HepG2 (cell line): ENCODE measurements at regions not wholly inside any gene's neighbourhood (a gene's known extent, or its start where the extent isn't known, plus 50 kb on each side); places are given as distances from the start of the nearest gene placed in this dataset.

Experiments used
- ATAC-seq: fragments of 200-7000 bp; cut with Tn5 transposase; 3 replicates; pipeline ENCODE4 v1.9.1; 2020; ENCODE audit warnings: mild to moderate bottlenecking, moderate library complexity
- BruUV-seq: library from RNA; stranded (reverse); fragments of 400-500 nt; replicated peaks from 2 replicates; lab custom pipeline; 2021; lab: Mats Ljungman, UMichigan
- CTCF ChIA-PET: fragments of 300-600 bp; formaldehyde crosslinking; extraction: SDS; loops from one replicate; lab custom pipeline; 2021; ENCODE audit warnings: low total read pairs, inconsistent platforms, low intra/inter-chr PET ratio; lab: Yijun Ruan, JAX
- POLR2A ChIA-PET: fragments of 350-600 bp; sonication (Branson Sonifier 250); formaldehyde crosslinking; loops from one replicate; lab custom pipeline; 2020; ENCODE audit warnings: antibody characterized with exemption, inconsistent platforms; lab: Yijun Ruan, JAX
- DNase-seq: peaks from one replicate; pipeline ENCODE4 v3.0.0-alpha.2; 2015; ENCODE audit warnings: low spot score
- FAIRE-seq: peaks from 3 replicates; lab custom pipeline; 2011; peaks lifted over from hg19 to GRCh38; lab: Jason Lieb, UNC
- H2AFZ ChIP-seq: one replicate; pipeline ENCODE4 v1.6.1; 2011; ENCODE audit warnings: low read length, inconsistent platforms
- H3K27ac ChIP-seq: fragments of 300-600 bp; 3 replicates; pipeline ENCODE4 v1.8.0; 2011; ENCODE audit warnings: mixed run types, mild to moderate bottlenecking, mixed read lengths, low read length, inconsistent platforms; ENCODE audit not compliant: insufficient read depth; ENCODE audit errors: extremely low read length
- H3K27me3 ChIP-seq, 2 experiments: fragments of 200-600 bp in 1 of 2; 2 replicates in 1 of 2; 3 replicates in 1 of 2; pipeline versions ENCODE4 v1.6.0 to v1.8.0; 2011; ENCODE audit warnings: low read length in 2 of 2, mild to moderate bottlenecking in 2 of 2, moderate library complexity in 2 of 2, inconsistent platforms in 1 of 2; ENCODE audit not compliant: insufficient read depth in 2 of 2, control insufficient read depth in 1 of 2
- H3K36me3 ChIP-seq, 2 experiments: fragments of 200-600 bp in 1 of 2; replicated peaks in 1 of 2; 2 replicates in 1 of 2; 3 replicates in 1 of 2; pipeline versions ENCODE4 v1.5.1 to v1.8.0; 2011; ENCODE audit warnings: low read length in 2 of 2, inconsistent platforms in 1 of 2; ENCODE audit not compliant: insufficient read depth in 2 of 2, control insufficient read depth in 1 of 2
- H3K4me1 ChIP-seq: 2 replicates; pipeline ENCODE4 v1.5.1; 2012; ENCODE audit warnings: low read length, inconsistent platforms; ENCODE audit not compliant: insufficient read depth
- H3K4me2 ChIP-seq: 2 replicates; pipeline ENCODE4 v1.6.0; 2011; ENCODE audit warnings: low read depth, low read length, inconsistent platforms
- H3K4me3 ChIP-seq, 3 experiments: fragments of 200-600 bp in 1 of 3; sonication (generic), shearing (Covaris generic) in 1 of 3; replicated peaks in 1 of 3; 2 replicates each; pipeline ENCODE4 v1.5.1; 2011 to 2016; ENCODE audit warnings: low read length in 3 of 3, inconsistent platforms in 2 of 3, low read depth in 2 of 3, mild to moderate bottlenecking in 2 of 3, control low read depth in 1 of 3, mixed read lengths in 1 of 3; ENCODE audit not compliant: insufficient read depth in 1 of 3
- H3K79me2 ChIP-seq: one replicate; pipeline ENCODE4 v1.6.1; 2011; ENCODE audit warnings: low read length, inconsistent platforms; ENCODE audit not compliant: insufficient read depth
- H3K9ac ChIP-seq: 2 replicates; pipeline ENCODE4 v1.6.0; 2011; ENCODE audit warnings: mild to moderate bottlenecking, low read depth, low read length, inconsistent platforms; ENCODE audit not compliant: insufficient read depth
- H3K9me3 ChIP-seq: 2 replicates; pipeline ENCODE4 v1.5.1; 2012; ENCODE audit warnings: mild to moderate bottlenecking, low read length
- H4K20me1 ChIP-seq: 2 replicates; pipeline ENCODE4 v1.6.0; 2011; ENCODE audit warnings: inconsistent platforms, mild to moderate bottlenecking, low read length, moderate library complexity; ENCODE audit not compliant: insufficient read depth
- ARID5B ChIP-seq: IDR thresholded peaks from 2 replicates; pipeline ENCODE4 v1.4.0; 2020; ENCODE audit warnings: mild to moderate bottlenecking, missing genetic modification reagents
- CEBPB ChIP-seq: IDR thresholded peaks from 2 replicates; pipeline ENCODE4 v1.6.1; 2011; ENCODE audit warnings: low read depth, low read length, improper control_type of control experiment, borderline replicate concordance
- EEA1 ChIP-seq: sonication (generic); formaldehyde crosslinking; IDR thresholded peaks from 2 replicates; pipeline ENCODE4 v1.5.1; 2020; ENCODE audit warnings: mild to moderate bottlenecking, missing genetic modification reagents, borderline replicate concordance
- ESRRA ChIP-seq: sonication (generic); formaldehyde crosslinking; IDR thresholded peaks from 2 replicates; pipeline ENCODE4 v1.5.1; 2020; ENCODE audit warnings: mild to moderate bottlenecking, low read depth, missing genetic modification reagents
- HNRNPL ChIP-seq: fragments of 200-400 bp; formaldehyde crosslinking; IDR thresholded peaks from 2 replicates; pipeline ENCODE4 v1.6.1; 2017; ENCODE audit warnings: mild to moderate bottlenecking, low read depth, low read length
- HOXA3 ChIP-seq: sonication (generic); formaldehyde crosslinking; IDR thresholded peaks from 2 replicates; pipeline ENCODE4 v1.5.0; 2020; ENCODE audit warnings: missing genetic modification reagents
- KDM2A ChIP-seq: sonication (generic); formaldehyde crosslinking; IDR thresholded peaks from 2 replicates; pipeline ENCODE4 v1.4.0; 2020; ENCODE audit warnings: low read depth, missing genetic modification reagents, borderline replicate concordance
- MED13 ChIP-seq: sonication (generic); formaldehyde crosslinking; IDR thresholded peaks from 2 replicates; pipeline ENCODE4 v1.5.0; 2020; ENCODE audit warnings: missing genetic modification reagents
- PHF8 ChIP-seq: sonication (generic); formaldehyde crosslinking; IDR thresholded peaks from 2 replicates; pipeline ENCODE4 v1.5.0; 2020; ENCODE audit warnings: missing genetic modification reagents
- SIX4 ChIP-seq: sonication (generic); formaldehyde crosslinking; IDR thresholded peaks from 2 replicates; pipeline ENCODE4 v1.4.0; 2020; ENCODE audit warnings: missing genetic modification reagents
- SMC3 ChIP-seq: IDR thresholded peaks from 2 replicates; pipeline ENCODE4 v1.6.1; 2011; ENCODE audit warnings: low read length, improper control_type of control experiment
- TEAD3 ChIP-seq: optimal IDR thresholded peaks from 2 replicates; pipeline ENCODE3; 2016; ENCODE audit warnings: borderline replicate concordance
- WIZ ChIP-seq: sonication (generic); formaldehyde crosslinking; IDR thresholded peaks from 2 replicates; pipeline ENCODE4 v1.5.1; 2020; ENCODE audit warnings: mild to moderate bottlenecking, missing genetic modification reagents
- XBP1 ChIP-seq: sonication (generic); formaldehyde crosslinking; IDR thresholded peaks from 2 replicates; pipeline ENCODE4 v1.5.0; 2020; ENCODE audit warnings: missing genetic modification reagents
- ZNF10 ChIP-seq: sonication (generic); formaldehyde crosslinking; IDR thresholded peaks from 2 replicates; pipeline ENCODE4 v1.4.0; 2020; ENCODE audit warnings: mild to moderate bottlenecking, low read depth, missing genetic modification reagents, borderline replicate concordance
- ZNF337 ChIP-seq: sonication (generic); formaldehyde crosslinking; IDR thresholded peaks from 2 replicates; pipeline ENCODE4 v1.5.1; 2020; ENCODE audit warnings: missing genetic modification reagents, low read depth, mild to moderate bottlenecking, borderline replicate concordance
- WGBS: methylation state at CpG from one replicate; pipeline ENCODE4 v1.1.6; 2017; ENCODE audit warnings: low lambda C conversion rate; 5-methylcytosine and 5-hydroxymethylcytosine counted together
- in situ Hi-C: cut with HindIII; loops from 2 replicates; pipeline ENCODE4 v1.10.0; 2017; ENCODE audit warnings: low pct_unique_long_range_greater_than_20kb; ENCODE audit not compliant: extremely low pct_ligation_motif_present
- intact Hi-C: fragments of 100-400 bp; cut with micrococcal nuclease; formaldehyde crosslinking; loops from one replicate; pipeline ENCODE4 v1.10.0; 2022; ENCODE audit not compliant: unreplicated experiment
- TF ChIP-seq, protein P1 (sequence below): IDR thresholded peaks from 2 replicates; pipeline ENCODE4 v1.6.1; 2016; ENCODE audit warnings: low read depth, borderline replicate concordance
- TF ChIP-seq, protein P2 (sequence below): IDR thresholded peaks from 2 replicates; pipeline ENCODE4 v1.6.1; 2016; ENCODE audit warnings: missing compliant biosample characterization, missing genetic modification reagents, borderline replicate concordance

GRCh38 chr14:76643887-76644286 is 117.4 kb upstream of the VASH1 start (continued):
- TF ChIP-seq ARID5B (CRISPR knock-in tag) = no peak

- H3K4me2 ChIP-seq = no peak overlapping the region
- no peaks in the 10 kb centered on the region for H3K4me1 ChIP-seq
- CTCF ChIA-PET = interaction anchor here (1.7 to 2.4 kb wide), 3 partner anchors 131 to 594 kb away, joined by 7 to 12 read pairs (median 7); no protein-coding TSS in a partner anchor
- BruUV-seq = no TSS peak
- H3K27ac ChIP-seq = no peak overlapping the region
- no peak overlapping the region for H3K4me3 ChIP-seq
- 0% methylated on average over 7 of the region's 13 CpGs for WGBS
- FAIRE-seq = peak; percentile 8
- in situ Hi-C loops = loop anchor here (5.0 kb wide), 2 partner anchors 133 to 593 kb away; no protein-coding TSS in a partner anchor
- H3K27me3 ChIP-seq = peaks cover 0 to 10% of the 10 kb centered on the region in 2 experiments; a peak in 3 of 5 replicates
- peak; percentile 30 for DNase-seq
- no peaks in the 10 kb centered on the region for H3K36me3 ChIP-seq
- POLR2A ChIA-PET = no interaction called here
- no peaks in the 10 kb centered on the region for H3K79me2 ChIP-seq
- no peak overlapping the region for H2AFZ ChIP-seq
- intact Hi-C loops = loop anchor here (1.0 to 10.0 kb wide), 4 partner anchors 131 to 594 kb away; no protein-coding TSS in a partner anchor
- H4K20me1 ChIP-seq = no peaks in the 10 kb centered on the region
- H3K9me3 ChIP-seq = no peaks in the 10 kb centered on the region
- peak; percentile 92 for ATAC-seq
- H3K9ac ChIP-seq = no peak overlapping the region
- TF ChIP-seq TEAD3 (CRISPR knock-in tag) (peak; percentile 28), MED13 (CRISPR knock-in tag) (no peak), HNRNPL (no peak), PHF8 (CRISPR knock-in tag) (no peak), WIZ (CRISPR knock-in tag) (no peak), HOXA3 (CRISPR knock-in tag) (no peak), SMC3 (peak; percentile 41), CEBPB (no peak), SIX4 (CRISPR knock-in tag) (no peak), EEA1 (CRISPR knock-in tag) (no peak), ZNF10 (no peak), XBP1 (CRISPR knock-in tag) (no peak), KDM2A (CRISPR knock-in tag) (peak; percentile 46; the same call in 1 of the 2 replicates), ZNF337 (CRISPR knock-in tag) (no peak), ESRRA (CRISPR knock-in tag) (no peak)
- TF ChIP-seq, protein P1, sequence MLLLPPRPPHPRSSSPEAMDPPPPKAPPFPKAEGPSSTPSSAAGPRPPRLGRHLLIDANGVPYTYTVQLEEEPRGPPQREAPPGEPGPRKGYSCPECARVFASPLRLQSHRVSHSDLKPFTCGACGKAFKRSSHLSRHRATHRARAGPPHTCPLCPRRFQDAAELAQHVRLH (CRISPR knock-in tag) = 0 out of 2 replicates have a peak, but pooled peaks have one; percentile 37
- TF ChIP-seq, protein P2, sequence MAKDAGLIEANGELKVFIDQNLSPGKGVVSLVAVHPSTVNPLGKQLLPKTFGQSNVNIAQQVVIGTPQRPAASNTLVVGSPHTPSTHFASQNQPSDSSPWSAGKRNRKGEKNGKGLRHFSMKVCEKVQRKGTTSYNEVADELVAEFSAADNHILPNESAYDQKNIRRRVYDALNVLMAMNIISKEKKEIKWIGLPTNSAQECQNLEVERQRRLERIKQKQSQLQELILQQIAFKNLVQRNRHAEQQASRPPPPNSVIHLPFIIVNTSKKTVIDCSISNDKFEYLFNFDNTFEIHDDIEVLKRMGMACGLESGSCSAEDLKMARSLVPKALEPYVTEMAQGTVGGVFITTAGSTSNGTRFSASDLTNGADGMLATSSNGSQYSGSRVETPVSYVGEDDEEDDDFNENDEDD = no peak
These were observed 116.3 kb upstream of the VASH1 start for GRCh38 chr14:76644855-76645518.
